Tibial artery (tissue), 4 donors: ENCODE measurements at regions not wholly inside any gene's neighbourhood (a gene's known extent, or its start where the extent isn't known, plus 50 kb on each side); places are given as distances from the start of the nearest gene placed in this dataset.

Experiments
- DNase-seq, 2 donors: peaks; one replicate each; pipeline ENCODE4 v3.0.0-alpha.2; 2019
- H3K27ac ChIP-seq, 2 donors: fragments of 200-600 bp; sonication (generic) in 1 of 2; 1 replicate in 1 of 2; 2 replicates in 1 of 2; pipeline ENCODE4 v1.5.1; 2018 to 2019; ENCODE audit warnings: mild to moderate bottlenecking in 1 of 2
- H3K27me3 ChIP-seq, 2 donors: fragments of 200-600 bp; sonication (generic) in 1 of 2; one replicate each; pipeline versions ENCODE4 v1.5.1 to v1.6.0; 2016 to 2019
- H3K36me3 ChIP-seq, 3 donors: fragments of 200-600 bp; sonication (generic) in 2 of 3; one replicate each; pipeline ENCODE4 v1.5.1; 2016 to 2019; ENCODE audit warnings: mild to moderate bottlenecking in 2 of 3
- H3K4me1 ChIP-seq, 4 donors: fragments of 200-600 bp; sonication (generic) in 2 of 4; 1 replicate in 3 of 4; 2 replicates in 1 of 4; pipeline ENCODE4 v1.5.1; 2016 to 2019
- H3K4me3 ChIP-seq, 2 donors: fragments of 200-600 bp; sonication (generic) in 1 of 2; 1 replicate in 1 of 2; 2 replicates in 1 of 2; pipeline ENCODE4 v1.5.1; 2018 to 2019; ENCODE audit warnings: mild to moderate bottlenecking in 2 of 2
- H3K9me3 ChIP-seq, 3 donors: fragments of 200-600 bp; sonication (generic) in 1 of 3; one replicate each; pipeline ENCODE4 v1.5.1; 2016 to 2019
- CTCF ChIP-seq, 2 experiments: fragments of 200-600 bp in 1 of 2; fragments of 450-650 bp in 1 of 2; IDR thresholded peaks; one replicate each; pipeline ENCODE4 v1.5.1; 2017 to 2019; ENCODE audit warnings: antibody characterized with exemption in 2 of 2, mild to moderate bottlenecking in 1 of 2, moderate library complexity in 1 of 2
- intact Hi-C: fragments of 100-400 bp; cut with DNase I; formaldehyde crosslinking; loops from one replicate; pipeline ENCODE4 v1.15.0; 2023; ENCODE audit warnings: low total_unique reads

GRCh38 chr1:218763538-218763937, 410.1 kb upstream of the LYPLAL1 start:
- Histone ChIP-seq H3K27ac (no peak overlapping the region), H3K9me3 (no peaks in the 10 kb centered on the region), H3K4me1 (no peaks in the 10 kb centered on the region), H3K4me3 (no peak overlapping the region), H3K36me3 (no peaks in the 10 kb centered on the region), H3K27me3 (no peaks in the 10 kb centered on the region)
- no peak for TF ChIP-seq CTCF (IDR thresholded peaks at IDR 0.05)
- no peak for DNase-seq
- intact Hi-C loops, result no loop called here

GRCh38 chr1:218765753-218766152, 407.9 kb upstream of the LYPLAL1 start:
- Histone ChIP-seq H3K27ac (no peak overlapping the region), H3K9me3 (no peaks in the 10 kb centered on the region), H3K27me3 (no peaks in the 10 kb centered on the region), H3K4me1 (no peaks in the 10 kb centered on the region), H3K4me3 (no peak overlapping the region), H3K36me3 (no peaks in the 10 kb centered on the region)
- no peak for TF ChIP-seq CTCF (IDR thresholded peaks at IDR 0.05)
- DNase-seq, result no peak
- intact Hi-C loops, result no loop called here

DNA sequence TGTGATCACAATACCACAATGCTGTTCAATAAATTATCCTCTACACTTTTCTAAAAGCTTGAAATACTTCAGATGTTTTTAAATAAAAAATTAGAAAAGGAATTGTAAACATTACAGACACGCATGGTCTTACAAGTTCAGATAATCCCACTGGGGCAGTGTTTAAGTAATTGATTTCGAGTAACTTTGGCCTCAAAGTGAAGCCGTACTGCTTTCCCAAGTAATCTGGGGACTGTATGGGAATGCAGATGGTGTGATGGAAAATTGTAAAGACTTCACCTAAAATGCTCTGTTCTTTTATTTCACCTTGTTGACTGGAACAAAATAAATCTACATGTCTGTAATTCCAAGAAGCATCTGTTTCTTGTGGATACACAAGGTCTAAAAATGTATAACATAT, 401.7 kb upstream of the LYPLAL1 start:
- DNase-seq, result no peak
- no peak for TF ChIP-seq CTCF (IDR thresholded peaks at IDR 0.05)
- Histone ChIP-seq H3K27me3 (no peaks in the 10 kb centered on the region), H3K36me3 (no peaks in the 10 kb centered on the region), H3K4me1 (no peaks in the 10 kb centered on the region), H3K9me3 (no peaks in the 10 kb centered on the region), H3K4me3 (no peak overlapping the region), H3K27ac (no peak overlapping the region)
- intact Hi-C loops, result no loop called here

GRCh38 chr1:218772575-218772974, 401.1 kb upstream of the LYPLAL1 start:
- H3K36me3 ChIP-seq, result no peaks in the 10 kb centered on the region
- no peak for TF ChIP-seq CTCF (IDR thresholded peaks at IDR 0.05)
- no peaks in the 10 kb centered on the region for H3K4me1 ChIP-seq
- H3K27ac ChIP-seq, result no peak overlapping the region
- no peaks in the 10 kb centered on the region for H3K27me3 ChIP-seq
- no peak for DNase-seq
- intact Hi-C loops, result no loop called here
- no peaks in the 10 kb centered on the region for H3K9me3 ChIP-seq
- no peak overlapping the region for H3K4me3 ChIP-seq

DNA sequence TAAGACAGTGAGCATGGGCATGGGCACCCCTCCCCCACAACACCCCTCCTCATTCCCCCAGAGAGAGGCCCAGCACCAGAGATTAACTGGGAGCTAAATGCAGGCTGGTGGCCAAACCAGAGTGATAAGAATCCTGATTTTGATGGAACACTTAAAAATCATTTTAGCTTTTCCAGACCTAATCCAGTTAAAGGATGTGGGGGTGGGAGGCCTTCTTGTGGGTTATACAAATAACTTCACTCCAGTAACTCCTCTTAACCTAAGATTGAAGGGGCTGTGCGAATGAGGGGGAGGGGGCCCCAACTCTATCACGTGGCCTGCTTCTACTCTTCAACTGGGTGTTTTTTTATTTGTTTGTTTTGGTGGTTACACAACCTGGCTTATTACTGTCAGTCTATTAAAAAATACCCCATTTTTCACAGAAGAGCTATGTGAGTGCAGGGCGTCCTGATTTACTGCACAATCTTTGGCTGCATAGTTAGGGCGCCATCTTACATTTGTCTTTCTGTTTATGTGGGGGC, 398.1 kb upstream of the LYPLAL1 start:
- TF ChIP-seq CTCF (IDR thresholded peaks at IDR 0.05), result no peak
- H3K4me3 ChIP-seq, result no peak overlapping the region
- H3K27me3 ChIP-seq, result no peaks in the 10 kb centered on the region
- H3K27ac ChIP-seq, result no peak overlapping the region
- H3K9me3 ChIP-seq, result no peaks in the 10 kb centered on the region
- H3K36me3 ChIP-seq, result no peaks in the 10 kb centered on the region
- intact Hi-C loops, result no loop called here
- DNase-seq, result no peak
- H3K4me1 ChIP-seq, result peaks cover 0 to 9% (median 0%) of the 10 kb centered on the region in 4 donors
